NCI-H345 treated with DMSO at 0.1 percent for 48 hours (cell line): ENCODE measurements at regions not wholly inside any gene's neighbourhood (a gene's known extent, or its start where the extent isn't known, plus 50 kb on each side); places are given as distances from the start of the nearest gene placed in this dataset.

ENCODE experiments used
- DNase-seq: peaks from one replicate; lab custom pipeline; 2025; ENCODE audit not compliant: unreplicated experiment; lab: John Stamatoyannopoulos, UW

DNA sequence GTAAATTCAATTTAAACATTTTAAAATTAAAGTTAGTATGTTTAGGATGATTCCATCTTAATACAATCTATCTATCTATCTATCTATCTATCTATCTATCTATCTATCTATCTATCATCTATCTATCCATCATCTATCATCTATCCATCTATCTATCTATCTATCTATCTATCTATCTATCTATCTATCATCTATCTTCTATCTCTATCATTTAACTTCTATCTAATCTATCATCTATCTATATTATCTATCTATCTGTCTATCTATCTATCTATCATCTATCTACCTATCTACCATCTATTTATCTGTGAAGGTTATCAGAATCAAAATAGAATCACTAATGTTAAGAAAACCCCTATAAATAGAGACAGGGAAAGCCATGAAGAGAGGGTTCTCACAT is 78.3 kb downstream of the RAMP3 start:
- no peak for DNase-seq

DNA sequence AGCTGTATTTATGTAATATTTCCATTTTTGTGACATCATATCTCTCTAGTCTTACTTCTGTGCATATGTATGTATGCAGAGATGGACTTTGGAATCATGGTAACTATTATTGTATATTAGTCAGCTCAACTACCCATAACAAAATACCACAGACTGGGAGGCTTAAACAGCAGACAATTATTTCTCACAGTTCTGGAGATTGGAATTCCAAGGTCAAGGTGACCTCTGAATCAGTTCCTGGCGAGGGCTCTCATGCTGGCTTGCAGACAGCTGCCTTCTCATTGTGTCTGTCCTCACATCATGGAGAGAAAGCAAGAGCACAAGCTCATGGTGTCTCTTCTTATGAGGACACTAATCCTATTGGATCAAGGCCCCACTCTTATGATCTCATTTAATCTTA is 79.1 kb downstream of the RAMP3 start:
- DNase-seq, result no peak

DNA sequence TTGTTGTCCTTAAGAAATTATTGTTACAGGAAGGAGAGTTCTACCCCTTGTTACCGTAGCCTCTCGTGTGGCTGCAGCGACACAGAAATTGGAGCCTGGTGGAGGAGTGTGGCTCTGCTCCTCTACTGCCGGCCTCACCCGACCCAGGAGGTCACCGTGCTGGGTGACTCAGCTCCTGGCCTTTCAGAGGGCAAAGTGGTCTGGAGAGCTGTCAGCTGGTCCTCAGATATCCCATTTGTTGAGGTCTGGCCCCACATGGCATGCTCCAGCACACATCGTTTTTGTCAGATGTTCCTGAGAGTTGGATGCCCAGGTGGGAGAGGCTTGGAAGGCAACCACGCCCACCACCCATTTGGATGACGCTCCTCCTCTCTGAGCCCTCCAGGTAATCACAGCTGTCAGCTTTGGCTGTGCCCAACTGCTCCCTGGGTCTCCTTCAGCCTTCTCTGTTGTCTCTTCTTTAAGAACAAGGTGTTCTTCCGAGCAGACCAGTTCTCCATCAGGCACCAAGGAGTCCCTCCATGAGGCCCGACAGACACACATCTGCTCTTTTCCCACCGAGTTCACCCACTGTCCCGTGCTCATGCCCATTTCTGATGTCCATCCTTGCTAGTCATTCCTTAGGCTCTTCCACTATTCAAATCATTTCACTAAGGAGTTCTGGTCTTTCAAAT is 80.3 kb downstream of the RAMP3 start:
- no peak for DNase-seq

DNA sequence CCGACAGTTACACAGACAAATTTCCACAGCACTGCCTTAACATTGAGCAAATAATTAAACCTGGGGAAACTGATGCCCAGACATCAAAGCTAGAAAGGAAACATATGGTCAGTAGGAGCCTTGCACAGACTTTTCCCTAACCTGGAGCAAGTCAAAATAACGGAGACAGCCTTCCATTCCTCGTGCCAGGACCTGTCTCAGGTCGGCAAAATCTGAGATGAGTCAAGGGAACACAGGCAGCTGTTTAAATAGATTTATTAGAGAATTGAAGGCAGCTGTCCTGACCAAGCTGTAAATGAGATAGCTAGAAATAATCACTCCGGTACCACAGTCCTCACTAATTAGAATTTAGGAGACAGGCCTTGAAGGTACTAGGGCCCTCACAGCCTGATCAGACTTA is 81.2 kb downstream of the RAMP3 start:
- DNase-seq, result no peak

DNA sequence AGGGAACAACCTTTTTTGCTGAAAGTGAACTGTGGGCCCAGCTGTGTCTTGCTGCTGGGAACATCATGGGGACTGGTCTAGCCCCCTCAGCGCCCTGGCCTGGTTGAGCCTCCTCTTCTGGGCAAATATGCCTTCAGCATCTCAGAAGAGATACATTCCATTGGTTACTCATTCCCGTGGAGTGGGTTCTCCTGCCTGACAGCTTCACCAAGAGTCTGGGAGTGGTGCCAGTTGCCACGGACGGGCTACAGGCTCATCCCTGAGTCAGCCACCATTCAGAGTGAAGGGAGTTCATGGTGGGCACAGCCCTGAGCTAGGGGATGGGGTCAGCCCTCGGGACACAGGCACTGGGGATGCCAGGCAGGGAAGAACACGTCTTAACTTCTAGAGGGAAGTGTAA is 81.9 kb downstream of the RAMP3 start:
- no peak for DNase-seq

DNA sequence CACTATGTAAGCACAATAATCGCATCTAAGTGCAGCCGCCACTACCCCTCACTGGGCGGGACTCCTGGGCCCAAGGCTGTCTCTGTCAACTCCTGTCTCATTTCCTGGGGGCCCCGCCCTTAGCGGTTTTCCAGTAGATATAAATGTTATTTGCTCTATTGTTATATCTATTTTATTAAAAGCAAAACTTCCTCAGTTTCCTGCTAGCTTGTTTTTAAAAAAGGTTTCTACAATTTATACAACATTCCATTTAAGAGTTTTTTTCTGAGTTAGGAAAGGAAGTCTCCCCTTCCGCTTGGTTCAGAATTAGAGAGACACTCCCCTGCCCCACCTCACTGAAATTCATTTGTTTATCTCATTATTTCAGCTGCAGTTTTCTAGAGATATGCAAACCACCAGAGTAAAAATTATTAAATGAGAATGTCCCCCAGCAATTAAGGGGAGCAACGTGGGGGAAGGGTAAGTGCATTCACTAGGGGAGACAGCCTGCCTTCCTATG is 82.7 kb downstream of the RAMP3 start:
- DNase-seq, result no peak

DNA sequence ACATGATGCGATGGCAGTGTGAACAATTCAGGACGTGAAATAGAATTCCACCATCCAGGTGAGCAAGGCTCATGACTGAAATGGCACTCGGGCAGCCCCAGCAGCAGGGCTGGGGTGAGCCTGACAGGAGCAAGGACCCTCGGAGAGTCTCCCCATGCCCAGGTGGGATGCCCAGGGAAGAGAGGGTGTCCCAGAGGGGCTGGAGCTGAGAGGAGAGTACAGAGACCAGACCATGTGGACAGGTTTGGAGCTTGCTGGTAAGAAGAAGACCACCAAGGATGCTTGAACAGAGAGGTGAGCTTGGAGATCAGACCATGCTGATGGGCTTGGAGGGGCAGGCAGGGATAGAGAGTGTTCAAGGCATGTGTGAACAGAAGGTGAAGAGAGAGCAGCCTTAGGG is 83.3 kb downstream of the RAMP3 start:
- no peak for DNase-seq

DNA sequence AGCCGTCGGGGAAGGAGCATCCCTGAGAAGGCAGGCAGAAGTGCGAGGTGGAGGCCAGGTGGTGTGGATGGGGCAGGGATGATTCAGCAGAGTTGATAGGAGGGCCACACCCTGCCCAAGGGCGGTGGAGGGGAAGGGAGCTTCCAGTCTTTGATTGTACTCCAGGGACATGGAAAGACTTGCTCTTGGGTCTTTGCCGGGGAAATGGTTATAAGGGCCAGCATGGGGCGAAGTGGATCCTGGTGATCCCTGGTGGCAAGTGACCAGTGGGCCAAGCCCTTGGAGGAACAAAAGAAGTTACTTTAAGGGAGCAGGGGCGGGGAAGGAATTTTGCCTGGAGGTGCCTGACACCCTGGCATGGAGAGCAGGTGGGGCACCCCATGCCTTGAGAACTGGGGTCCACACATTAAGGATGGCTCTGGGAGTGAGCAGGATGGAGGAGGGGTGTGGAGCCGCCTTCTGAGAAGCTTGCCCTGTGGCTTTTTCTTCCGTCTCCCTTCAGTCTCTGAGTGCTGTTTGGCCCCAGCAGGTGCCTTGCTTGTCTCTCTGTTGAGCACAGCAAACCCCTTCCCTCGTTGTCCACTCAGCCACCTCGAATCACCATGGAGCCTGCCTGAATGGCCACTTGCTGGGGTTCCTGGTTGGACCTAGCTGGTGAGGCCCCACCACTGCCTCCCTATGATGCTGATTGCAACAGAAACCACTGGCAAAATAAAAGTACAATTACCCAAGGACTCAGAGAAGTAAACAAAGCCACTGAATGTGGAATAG is 83.9 kb downstream of the RAMP3 start:
- no peak for DNase-seq

DNA sequence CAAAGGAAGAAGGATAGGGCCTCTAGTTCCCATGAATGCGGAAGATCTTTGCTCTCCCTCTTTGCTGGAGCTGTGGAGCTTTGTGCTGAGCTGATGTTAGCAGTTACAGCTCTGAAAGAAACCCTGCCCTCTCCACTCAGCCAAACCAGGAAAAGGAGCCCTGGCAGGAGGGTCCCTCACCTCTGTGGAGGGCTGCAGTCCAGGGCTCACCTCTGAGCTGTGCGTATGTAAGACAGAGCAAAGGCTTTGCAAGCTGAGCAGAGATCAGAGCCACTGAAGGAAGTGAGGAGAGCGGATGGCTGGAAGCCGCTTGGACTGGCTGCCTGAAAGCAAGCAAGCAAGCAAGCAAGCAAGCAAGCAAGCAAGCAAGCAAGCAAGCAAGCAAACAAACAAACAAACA is 84.7 kb downstream of the RAMP3 start:
- DNase-seq, result no peak

DNA sequence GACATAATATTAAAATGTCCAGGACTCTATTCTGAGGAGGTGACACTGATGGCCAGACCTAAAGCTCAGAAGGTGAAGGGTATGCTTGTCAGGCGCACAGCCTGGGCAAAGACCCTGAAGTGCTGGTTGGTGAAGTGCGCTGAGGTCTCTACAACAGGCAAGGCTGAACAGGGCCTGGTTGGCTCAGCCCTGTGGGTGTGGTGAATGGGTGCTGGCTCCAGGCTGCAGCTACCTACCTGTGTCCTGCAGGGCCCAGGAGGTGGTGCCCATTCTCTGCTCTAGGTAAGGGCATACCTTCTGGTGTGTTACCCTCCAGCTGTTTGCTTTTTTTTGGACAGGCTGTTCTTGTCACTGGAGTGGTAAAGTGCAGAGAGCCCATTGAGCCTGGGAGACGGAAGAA is 85.1 kb downstream of the RAMP3 start:
- no peak for DNase-seq

DNA sequence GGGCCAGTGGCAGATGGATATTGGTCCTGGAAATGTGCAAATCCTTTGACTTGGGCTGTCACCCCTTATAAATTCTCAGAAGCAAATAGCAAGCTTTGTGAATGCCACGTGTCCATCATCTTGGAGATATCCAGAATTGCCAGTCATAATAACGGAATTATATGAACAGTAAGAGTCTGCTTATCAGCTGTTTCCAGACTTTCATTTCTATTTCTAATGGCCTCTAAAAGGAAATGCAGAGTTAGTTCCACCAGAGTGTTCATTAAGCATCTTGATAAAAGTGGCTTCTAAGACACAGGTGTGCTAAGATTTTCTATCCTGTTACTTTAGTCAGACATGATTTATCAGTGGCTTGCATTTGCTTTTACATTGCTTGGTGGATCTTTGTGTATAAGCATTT is 87.4 kb downstream of the RAMP3 start:
- no peak for DNase-seq

DNA sequence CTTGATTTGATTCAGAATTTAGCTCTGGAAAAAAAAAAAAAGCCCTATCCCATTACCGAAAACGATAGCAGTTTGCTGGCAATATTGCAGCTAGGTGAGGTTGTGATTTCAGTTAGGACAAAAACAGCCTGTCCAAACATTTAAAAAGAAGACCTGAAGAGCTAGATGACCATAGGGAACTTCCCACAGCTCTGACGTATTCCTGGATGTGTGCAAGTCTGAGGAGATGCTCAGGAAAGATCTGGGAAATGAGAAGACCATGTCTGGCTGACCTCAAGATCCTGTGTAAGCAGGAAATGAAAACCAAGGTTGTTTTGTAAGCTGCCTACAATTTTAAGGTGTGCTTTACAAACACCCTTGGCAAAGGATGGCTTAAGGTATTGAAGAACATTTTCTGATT is 88.7 kb downstream of the RAMP3 start:
- no peak for DNase-seq

DNA sequence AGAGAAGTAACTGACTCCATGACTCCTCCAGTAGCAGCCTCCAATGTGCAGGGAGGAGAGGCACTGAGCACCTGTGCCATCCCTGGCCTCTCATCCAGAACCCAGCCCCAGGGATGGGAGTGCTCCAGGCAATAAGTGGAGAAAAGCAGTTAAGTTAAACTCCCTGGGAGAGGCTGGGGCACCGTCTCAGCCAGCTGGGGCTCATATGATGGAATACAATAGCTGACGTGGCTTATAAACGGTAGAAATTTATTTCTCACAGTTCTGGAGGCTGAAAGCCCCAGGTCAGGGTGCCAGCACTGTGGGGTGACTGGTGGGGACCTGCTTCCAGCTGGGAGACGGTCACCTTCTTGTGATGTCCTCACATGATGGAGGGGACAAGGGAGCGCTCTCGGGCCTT is 94.7 kb downstream of the RAMP3 start:
- no peak for DNase-seq

DNA sequence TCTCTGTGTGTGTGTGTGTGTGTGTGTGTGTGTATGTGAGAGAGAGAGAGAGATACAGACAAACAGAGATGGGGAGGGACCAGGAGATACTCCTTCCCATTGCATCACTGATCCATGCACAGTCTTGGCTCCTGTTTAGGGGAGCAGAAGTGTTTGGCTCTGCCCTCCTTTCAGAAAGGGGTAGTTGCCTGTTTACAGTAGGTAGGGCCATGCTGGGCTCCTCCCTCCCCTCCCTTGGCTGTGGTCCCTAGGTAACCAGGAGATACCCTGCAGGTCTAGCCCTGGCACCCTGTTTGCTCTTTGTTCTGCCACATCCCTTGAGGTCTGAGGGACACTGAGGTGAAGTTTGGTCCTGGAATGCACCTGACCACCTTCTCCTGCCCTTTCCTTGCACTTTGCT is 95.3 kb downstream of the RAMP3 start:
- no peak for DNase-seq

DNA sequence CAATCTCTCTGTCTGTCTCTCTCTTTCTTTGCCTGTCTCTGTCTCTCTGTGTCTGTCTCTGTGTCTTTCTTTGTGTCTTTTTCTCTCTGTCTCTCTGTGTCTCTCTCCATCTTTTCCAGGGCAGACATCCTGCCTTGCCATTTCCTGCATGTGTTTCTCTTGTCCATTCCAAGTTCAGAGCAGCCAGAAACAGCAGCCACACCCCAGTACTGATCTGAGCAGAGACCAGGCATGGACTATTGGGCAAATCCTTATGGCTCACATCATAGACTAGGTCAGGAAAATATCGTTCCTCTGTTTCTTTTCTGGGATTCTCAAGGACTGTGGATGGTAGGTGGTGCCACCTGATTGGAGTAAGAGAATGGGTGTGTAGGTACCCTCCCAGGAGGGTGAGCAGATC is 95.8 kb downstream of the RAMP3 start:
- no peak for DNase-seq

DNA sequence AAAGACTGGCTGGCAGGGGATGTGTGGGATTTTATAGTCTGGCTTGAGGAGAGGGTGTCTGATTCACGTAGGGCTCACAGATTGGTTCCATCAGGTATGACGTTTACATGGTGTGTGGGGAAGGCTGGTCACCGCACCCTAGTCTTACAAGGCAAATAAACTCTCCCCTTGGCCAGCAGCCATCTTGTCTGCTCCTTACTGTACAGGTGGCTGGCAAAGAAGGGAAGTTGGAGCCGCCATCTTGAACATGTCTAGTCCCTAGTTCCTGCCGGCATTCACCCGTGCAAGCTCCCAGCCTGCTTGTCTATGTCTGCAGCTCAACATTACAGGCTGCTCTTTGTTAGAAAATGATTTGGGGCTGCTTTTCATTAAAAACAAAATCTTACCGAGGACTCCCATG is 97.6 kb downstream of the RAMP3 start:
- no peak for DNase-seq

DNA sequence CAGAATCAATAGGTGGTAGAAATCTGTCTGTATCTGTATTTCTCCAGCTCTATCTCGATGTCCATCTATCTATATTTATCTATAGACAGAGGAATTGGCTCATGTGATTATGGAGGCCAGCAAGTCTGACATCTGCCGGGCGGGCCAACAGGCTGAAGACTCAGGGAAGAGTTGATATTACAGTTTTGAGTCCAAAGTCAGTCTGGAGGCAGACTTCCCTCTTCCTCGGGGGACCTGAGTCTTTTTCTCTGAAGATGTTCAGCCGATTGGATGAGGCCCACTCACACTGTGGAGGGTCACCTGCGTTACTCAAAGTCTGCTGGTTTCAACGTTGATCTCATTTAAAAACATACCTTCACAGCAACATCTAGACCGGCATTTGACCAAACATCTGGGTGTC is 98.7 kb downstream of the RAMP3 start:
- DNase-seq, result no peak

DNA sequence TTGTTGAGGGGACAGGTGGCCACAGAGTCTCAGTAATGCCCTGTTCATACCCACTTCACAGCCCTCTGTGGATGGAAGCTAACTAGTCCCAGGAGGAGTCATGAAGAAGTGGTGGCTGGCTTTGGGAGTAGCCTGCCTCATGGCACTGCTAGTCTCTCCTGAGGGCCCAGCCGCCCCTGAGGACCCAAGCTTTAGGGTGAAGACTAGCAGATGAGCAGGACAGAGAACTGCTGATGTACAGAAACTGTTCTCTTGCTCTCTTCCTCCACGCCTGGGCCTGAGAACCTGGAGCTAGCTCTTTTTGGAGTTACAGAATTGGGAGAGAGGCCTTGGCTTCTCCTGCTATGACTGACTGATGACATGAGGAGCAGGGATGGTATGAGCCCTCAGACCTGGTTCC is 99.2 kb downstream of the RAMP3 start:
- no peak for DNase-seq

DNA sequence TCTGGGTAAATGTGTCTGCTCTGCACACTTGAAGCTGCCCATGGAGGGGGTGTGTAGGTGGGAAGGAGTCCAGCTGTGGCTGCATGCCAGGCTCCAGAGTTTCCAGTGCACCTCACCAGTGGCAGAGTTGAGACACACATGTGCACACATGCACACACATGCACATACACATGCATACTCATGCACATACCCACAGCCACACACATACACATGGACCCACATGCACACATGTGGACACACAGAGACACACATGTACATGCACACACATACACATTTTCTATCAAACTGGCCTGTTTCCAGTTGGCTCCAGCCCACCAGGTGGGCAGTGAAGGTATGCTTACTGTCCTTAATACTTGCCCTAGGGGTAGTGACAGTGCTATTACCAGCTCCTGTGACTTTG is 99.7 kb downstream of the RAMP3 start:
- no peak for DNase-seq

DNA sequence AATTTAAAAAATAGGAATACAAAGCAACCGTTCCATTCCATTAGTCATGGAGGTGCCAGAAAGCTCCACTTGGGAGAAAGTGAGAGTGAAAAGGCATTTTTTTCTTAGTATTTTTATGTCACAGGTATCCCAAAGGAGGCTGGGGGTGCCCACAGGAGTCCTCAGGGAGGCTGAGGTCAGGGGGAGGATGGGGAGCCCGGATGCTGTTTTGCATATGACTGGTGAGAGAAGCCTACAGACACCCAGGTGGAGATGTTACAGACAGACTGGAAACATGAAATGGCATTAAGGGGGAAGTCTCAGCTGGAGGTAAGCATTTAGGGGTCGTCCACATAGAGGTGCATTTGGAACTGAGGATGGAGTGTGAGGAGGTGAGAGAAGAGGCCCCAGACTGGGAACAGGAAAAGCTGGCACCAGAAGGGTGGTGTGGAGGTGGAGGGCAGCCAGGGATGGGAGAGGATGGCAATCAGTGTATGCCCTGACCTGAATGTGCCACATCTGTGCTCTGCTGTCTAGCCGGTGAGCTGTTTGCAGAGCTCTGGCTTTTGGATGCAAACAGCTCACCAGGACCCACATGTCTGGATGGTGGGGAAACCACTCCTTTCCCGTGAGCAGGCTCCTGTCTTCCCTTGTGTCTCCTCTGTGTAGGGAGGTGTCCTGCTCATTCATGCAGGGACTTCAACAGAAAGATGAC is 101.1 kb downstream of the RAMP3 start:
- DNase-seq, result no peak

DNA sequence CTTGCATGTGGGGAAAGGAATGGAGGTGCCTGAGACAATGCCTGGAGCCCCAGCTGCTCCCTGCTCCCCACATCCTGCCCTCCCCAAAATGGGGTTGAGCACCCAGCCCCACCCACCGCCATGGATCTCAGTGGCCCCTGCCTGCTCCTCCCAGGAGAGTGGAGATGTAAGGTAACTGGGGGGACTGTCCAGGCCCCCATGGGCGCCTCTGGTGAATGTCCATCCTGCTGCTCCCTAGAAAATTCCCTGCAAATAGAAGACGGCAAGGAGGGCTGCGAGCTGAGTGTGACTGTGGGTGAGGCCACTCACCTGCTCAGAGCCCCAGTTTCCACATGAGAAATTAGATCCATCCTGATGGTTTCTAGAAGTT is 101.6 kb downstream of the RAMP3 start:
- DNase-seq, result no peak

DNA sequence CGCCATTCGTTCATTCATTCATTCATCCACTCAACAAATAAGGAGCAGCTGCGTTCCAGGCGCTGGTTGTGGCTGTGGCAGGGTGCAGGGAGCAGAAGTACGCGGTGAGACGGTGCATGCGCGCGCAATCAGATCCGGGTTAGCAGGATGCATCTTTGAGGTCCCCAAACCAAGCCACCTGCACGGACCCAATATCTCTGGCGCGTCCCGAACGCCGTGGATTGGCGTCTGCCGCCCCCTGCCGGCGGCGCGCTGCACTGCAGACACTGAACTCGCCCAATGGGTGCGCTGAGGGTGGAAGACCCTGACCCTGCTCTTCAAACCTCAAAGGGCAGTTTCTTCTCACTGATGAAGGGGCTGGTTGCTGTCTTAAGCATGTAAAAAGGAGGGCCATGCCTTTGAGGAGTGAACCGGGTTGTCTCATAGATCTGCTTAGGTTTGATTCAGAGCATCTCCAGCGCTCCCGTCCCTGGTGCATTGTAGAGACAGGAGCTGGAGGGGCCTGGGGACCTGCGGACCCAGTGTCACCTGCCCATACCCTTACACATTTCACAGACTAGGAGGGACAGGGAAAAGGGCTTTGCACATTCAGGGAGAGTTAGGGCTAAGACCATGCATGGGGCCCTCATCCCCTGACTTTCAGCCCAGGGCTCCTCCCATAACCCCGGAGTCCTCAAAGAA is 102.5 kb downstream of the RAMP3 start:
- no peak for DNase-seq
